Jurkat, Clone E6-1 (cell line): ENCODE measurements at regions not wholly inside any gene's neighbourhood (a gene's known extent, or its start where the extent isn't known, plus 50 kb on each side); places are given as distances from the start of the nearest gene placed in this dataset.
"Not testable (repeated sequence)": the region's sequence is repeated elsewhere in the genome, so short reads cannot be mapped to it uniquely, and the experiment has no call there.

Experiments
- DNase-seq: peaks from one replicate; pipeline ENCODE4 v3.0.0-alpha.2; 2011; ENCODE audit warnings: low read depth, low spot score
- H3K4me3 ChIP-seq: 2 replicates; pipeline ENCODE4 v1.5.1; 2011; ENCODE audit warnings: mild to moderate bottlenecking, low read length, control low read depth, moderate library complexity

DNA sequence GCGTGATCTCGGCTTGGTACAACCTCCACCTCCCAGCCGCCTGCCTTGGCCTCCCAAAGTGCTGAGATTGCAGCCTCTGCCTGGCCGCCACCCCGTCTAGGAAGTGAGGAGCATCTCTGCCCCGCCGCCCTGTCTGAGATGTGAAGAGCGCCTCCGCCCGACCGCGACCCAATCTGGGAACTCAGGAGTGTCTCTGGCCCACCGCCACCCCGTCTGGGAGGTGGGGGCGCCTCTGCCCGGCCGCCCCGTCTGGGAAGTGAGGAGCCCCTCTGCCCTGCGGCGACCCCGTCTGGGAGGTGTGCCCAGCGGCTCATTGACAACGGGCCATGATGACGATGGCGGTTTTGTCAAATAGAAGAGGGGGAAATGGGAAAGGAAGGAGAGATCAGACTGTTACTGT is 591.2 kb downstream of the KCTD12 start:
- H3K4me3 ChIP-seq, DNase-seq: not testable (repeated sequence)

DNA sequence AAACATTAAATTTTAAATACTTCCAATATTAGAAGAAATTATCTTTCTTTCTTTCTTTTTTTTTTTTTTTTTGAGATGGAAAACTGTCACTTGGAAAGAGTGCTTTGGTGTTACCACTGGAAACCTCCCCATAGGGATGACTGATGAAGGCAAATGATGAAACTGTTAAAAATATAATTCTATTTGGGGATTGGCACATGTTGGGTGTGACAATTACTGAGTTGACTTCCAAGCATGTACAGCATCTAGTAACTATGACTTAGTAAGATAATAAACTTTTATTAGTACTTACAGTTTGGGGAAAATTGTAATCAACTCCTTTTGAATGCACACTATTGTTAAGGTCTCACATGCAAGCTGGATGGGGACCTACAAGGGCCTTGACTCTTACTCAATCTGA is 592.5 kb downstream of the KCTD12 start:
- DNase-seq, result no peak
- H3K4me3 ChIP-seq, result no peak overlapping the region

DNA sequence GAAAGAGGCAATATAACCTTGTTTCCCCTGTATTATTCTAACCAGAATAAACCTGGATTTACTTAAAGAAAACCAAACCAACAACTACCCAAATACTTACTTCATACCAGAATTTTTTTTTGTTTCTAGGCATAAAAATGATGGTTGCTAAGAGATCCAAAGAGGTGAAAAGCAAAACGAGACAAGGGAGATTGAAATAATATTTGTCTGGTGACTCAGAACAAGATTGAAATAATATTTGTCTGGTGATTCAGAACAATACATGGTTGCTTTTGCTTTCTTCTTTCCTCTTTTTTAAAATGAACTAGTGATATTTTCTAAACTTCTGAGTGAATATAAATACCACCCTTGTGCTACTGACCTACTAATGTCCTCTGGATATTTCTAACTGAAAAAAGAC is 592.9 kb downstream of the KCTD12 start:
- DNase-seq, result no peak

DNA sequence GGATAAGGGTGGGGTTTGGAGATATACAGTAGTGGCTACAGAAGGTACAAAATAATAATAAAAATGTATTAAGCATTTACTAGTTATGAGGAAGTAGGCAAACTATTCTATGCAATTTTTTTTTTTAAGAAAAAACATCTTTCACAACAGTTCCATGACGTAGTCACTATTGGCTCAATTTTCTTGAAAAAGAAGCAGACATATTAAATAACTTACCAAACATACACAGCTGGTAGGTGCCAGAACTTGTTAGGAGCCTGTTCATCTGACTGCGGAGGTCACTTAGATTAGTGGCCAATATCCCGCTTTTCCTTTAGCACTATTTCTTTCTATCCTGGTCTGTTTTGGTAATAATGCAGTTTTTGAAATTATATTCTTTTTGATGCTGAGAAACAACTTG is 593.5 kb downstream of the KCTD12 start:
- DNase-seq, result no peak
- no peak overlapping the region for H3K4me3 ChIP-seq

More for the DNA sequence above, 592.9 kb downstream of the KCTD12 start:
- H3K4me3 ChIP-seq, result no peak overlapping the region

DNA sequence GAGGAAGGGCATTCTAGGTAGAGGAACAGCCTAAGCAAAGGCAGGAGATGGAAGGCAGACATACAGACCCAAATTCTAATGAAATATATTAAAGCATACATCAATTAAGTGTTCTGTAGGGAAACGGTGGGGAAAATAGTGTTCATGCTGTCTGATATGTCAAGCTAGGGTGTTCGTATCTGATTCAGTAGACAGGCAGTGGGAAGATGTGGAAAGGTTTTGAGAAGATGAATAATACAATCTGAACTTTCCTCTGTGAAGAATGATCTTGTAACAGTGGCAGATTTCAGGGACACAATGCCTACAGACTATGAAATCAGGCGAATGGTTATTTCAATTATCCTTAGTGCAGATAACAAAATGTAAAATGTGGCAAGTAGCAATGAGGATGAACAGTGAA is 594.2 kb downstream of the KCTD12 start:
- H3K4me3 ChIP-seq, result no peak overlapping the region
- DNase-seq, result no peak

DNA sequence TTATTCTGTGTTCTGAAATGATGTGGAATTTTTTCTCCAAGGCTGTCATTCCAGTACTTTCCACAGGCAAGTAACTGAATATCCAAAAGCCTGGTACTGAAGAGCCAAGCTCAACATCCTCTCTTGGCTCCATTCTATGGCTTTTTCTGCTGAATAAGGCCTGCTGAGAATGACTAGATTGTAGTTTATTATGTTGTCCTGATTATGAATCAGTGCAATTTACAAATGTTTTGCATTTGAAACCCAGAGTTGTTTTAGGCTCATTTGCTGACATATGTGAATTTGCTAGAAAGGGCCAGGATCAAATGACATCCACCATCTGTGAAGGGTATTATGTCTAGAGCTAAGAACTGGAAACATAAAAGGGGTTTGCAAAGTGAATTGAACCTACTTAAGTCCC is 596.6 kb downstream of the KCTD12 start:
- DNase-seq, result no peak
- no peak overlapping the region for H3K4me3 ChIP-seq

DNA sequence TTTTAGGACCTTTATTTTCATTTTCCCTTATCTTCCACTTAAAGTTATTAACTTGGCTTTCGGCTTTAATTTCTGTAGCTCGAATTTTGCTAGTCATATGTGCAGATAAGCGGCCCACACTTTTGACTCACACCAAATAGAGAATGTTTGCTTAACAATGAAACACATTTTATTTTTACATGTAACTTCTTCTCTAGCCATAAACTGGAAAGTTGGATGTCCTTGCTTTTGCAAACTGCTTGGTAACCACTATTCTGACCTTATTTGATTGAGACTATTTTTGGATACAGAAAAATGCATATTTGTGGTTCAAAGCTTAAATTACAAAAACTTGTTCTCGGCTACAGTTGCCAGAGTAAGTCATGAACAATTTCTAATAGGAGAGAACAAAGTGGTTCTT is 600.0 kb downstream of the KCTD12 start:
- H3K4me3 ChIP-seq, result no peak overlapping the region
- DNase-seq, result no peak

DNA sequence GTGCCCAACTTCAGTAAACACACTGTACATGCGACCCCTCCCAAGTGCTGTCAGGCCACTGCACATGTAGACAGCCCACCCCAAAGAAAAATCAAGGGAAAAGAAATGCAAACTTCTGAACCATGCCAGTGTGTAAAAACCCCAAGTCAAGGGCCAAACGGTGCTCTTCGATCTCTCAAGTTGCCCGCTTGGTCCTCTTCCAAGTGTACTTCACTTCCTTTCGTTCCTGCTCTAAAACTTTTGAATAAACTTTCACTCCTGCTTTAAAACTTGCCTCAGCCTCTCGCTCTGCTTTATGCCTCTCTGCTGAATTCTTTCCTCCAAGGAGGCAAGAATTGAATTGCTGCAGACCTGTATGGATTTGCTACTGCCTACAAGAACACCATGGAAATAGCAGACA is 600.7 kb downstream of the KCTD12 start:
- no peak for DNase-seq
- H3K4me3 ChIP-seq, result no peak overlapping the region

DNA sequence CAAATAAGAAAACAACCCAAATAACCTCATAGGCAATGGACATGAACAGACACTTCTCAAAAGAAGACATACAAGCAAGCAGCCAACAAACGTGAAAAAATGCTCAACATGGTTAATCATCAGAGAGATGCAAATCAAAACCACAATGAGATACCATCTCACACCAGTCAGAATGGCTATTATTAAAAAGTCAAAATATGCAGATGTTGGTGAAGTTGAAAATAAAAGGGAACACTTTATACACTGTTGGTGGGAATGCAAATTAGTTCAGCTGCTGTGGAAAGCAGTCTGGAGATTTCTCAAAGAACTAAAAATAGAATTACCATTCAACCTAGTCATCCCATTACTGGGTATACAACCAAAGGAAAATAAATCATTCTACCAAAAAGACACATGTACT is 606.4 kb downstream of the KCTD12 start:
- not testable (repeated sequence) for H3K4me3 ChIP-seq, DNase-seq

DNA sequence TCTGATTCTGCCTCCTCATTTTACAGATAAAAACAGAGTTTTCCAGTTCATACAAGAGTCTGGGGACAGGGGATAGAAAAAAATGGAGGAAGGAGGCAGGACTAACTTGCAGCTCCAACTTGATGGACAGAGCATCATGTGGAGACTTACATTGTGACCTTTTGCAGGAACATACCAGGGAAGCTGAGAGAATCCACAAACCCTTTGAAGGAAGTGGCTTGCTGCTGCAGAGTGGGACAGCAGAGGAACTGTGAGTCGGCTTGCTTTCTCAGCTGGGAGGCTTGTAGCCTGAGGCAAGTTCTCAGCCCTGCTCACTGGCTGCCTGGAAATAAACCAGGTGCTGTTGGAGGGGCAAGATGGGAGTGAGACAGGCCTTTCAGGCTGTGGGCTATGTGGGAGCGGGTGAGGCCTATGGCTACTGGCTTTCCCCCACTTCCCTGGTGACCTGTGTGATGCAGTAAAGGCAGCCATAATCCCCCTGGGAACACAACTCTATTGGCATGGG is 614.4 kb downstream of the KCTD12 start:
- no peak for DNase-seq
- H3K4me3 ChIP-seq, result no peak overlapping the region

DNA sequence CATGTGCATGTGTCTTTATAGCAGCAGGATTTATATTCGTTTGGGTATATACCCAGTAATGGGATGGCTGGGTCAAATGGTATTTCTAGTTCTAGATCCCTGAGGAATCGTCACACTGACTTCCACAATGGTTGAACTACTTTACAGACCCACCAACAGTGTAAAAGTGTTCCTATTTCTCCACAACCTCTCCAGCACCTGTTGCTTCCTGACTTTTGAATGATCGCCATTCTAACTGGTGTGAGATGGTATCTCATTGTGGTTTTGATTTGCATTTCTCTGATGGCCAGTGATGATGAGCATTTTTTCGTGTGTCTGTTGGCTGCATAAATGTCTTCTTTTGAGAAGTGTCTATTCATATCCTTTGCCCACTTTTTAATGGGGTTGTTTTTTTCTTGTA is 617.9 kb downstream of the KCTD12 start:
- not testable (repeated sequence) for DNase-seq, H3K4me3 ChIP-seq

DNA sequence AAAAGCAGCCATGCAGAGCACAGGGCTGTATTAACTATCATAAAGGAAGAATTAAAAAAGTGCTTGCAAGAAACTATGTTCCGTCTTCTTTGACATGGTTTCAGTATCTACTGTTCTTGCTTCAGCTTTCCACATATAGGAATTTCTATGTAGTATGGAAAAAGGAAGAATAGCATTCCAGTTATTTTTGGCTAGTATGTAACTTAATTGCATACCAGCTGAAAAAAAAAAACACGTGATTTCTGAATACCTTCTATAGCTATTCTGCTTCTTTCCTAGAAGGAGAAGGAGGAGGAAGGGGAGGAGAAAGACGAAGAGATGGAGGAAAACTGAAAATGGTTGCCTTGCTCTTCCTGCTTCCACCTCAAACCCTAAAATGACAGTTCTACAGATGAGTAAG is 619.0 kb downstream of the KCTD12 start:
- DNase-seq, result no peak
- no peak overlapping the region for H3K4me3 ChIP-seq

DNA sequence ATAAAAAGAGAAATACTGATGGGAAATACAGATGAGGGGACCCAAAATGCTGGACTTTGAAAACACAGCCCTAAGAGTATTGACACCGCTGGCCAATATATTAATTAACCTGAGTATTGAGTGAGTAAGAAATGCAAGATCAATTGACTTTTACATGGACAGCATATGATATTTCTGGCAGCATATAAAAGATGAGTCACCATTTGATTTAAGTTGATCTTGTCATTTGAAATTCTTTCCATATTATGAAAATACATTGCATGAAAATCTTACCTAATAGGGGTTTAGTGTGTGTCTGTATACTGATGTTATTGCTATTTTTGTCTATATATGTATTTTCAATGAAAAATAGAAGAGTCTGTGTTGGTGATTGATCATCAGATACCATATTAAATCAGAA is 619.6 kb downstream of the KCTD12 start:
- no peak overlapping the region for H3K4me3 ChIP-seq
- no peak for DNase-seq

DNA sequence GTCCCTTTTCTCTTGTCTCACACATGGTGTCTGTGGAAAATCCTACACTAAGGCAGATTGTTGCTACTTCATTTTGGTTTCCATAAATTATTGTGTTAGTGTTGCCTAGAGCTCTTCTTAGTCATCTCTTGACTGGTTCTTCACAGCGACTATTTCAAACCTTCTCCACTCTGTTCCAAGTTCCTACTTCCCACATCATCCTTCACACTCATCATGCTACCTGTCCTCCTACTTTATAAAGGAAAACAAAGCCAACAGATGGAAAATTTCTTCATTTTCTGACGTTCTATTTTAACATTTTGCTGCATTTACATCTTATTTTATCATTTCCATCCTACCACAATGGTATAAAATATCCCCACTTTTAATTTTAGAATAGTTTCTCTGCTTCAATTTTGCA is 614.1 kb downstream of the LMO7 start:
- DNase-seq, result no peak
- H3K4me3 ChIP-seq, result no peak overlapping the region

DNA sequence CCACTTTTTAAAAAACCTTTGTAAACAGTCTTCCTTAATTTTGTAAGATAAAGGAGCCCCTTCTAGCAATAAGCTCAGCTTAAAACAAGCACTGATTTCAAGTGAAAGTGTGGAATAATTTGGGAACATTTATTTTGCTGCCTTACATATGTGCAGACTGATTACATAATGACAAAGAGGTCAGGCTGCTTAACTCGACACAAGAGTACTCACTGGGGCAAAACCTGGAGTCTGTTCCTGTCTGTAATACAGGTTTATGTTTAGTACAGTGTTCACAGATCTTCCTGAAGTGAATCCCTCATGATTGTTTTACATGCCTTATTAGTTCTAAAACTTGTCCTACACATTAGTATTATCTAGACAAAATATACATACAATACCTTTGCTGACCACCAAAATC is 609.8 kb downstream of the LMO7 start:
- H3K4me3 ChIP-seq, result no peak overlapping the region
- DNase-seq, result no peak

DNA sequence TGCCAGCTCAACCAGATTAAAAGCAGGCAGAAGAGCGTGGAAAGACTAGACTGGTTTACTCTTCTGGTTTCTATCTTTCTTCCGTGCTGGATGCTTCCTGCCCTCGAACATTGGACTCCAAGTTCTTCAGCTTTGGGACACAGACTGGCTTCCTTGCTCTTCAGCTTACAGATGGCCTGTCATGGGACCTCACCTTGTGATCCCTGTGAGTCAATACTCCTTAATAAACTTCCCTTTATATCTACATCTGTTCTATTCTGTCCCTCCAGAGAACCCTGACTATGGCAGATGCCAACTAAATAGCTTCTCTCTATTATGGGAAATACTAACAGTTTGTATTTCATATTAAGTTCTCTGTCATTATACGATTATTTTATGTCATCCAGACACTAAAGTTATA is 609.1 kb downstream of the LMO7 start:
- no peak for DNase-seq
- no peak overlapping the region for H3K4me3 ChIP-seq

DNA sequence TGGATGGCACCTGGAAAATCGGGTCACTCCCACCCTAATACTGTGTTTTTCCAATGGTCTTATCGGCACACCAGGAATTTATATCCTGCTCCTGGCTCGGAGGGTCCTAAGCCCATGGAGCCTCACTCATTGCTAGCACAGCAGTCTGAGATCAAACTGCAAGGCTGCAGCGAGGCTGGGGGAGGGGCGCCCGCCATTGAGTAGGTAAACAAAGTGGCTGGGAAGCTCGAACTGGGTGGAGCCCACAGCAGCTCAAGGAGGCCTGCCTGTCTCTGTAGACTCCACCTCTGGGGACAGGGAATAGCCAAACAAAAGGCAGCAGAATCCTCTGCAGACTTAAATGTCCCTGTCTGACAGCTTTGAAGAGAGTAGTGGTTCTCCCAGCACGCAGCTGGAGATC is 607.0 kb downstream of the LMO7 start:
- H3K4me3 ChIP-seq, DNase-seq: not testable (repeated sequence)

DNA sequence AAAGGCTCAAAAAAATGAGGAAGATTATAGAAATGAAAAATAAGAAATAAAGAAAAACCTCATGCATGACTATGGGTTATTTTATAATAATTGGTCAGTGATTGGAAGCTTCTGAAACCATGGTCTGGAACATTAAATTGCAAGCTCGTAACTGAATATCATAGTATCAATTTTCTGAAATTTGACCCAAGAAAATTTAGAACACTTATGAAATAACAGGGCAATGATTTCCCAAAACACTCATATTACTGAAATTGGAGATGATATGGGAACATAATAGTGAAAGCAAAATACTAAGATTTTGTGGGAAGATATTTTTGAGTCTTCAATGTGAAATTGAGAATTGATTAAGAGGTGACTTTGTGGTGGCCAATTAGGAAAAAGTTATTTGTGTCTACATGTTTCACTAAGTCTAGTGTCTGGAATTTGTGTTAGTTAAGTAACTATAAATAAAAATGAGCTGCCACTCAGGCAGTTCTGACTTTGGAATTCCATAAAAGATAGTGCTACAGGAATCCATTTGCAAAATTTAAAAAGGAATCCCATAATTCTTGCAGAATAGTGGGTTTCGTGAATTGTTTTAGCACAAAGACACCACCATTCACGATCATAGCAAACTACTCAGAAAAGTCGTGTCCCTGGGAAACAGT is 603.0 kb downstream of the LMO7 start:
- no peak overlapping the region for H3K4me3 ChIP-seq
- no peak for DNase-seq

DNA sequence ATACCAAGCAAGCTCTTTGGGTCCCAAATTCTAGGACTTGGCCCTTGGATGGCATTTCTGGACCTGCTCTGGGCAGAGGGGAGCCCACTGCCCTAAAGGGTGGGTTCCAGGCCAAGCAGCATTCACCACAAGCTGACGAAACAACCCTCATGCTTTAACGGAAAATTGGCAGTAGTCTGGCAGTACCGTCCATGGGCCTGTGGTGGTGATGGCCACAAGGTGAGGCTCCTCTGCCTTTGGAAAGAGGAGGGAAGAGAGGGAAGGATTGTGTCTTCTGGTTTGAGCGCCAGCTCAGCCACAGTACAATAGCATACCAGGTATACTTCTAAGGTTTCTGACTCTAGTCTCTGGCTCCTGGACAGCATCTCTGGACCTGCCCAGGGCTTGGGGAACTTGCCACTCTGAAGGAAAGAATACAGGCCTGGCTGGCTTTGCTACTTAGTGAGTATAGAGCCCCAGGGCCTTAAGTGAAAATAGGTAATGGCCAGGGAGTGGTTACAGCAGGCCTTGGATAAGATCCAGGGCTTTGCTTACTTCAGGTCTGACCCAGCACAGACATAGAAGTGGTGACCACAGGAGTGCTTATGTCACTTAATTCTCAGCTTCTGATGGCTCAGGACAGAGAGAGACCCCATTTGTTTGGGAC is 595.5 kb downstream of the LMO7 start:
- no peak for DNase-seq
- H3K4me3 ChIP-seq, result no peak overlapping the region

DNA sequence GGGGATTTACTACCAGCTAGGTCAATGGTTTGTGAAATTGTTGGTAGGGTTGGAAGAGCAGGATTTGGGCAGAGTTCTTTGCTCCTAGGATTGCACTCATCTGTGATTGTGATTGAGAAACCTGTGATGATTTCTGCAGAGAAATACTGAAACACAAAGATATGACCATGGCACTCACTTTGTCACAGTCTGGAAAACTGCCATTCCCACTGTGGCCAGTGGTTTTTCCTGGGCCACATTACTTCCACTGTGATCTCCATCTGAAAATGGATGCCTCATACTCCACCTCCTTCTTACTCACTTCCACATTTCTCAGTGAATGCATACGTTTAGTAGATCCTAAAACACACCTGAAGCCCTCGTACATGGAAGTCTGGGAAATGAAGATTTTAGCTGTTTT is 593.2 kb downstream of the LMO7 start:
- no peak overlapping the region for H3K4me3 ChIP-seq
- no peak for DNase-seq

DNA sequence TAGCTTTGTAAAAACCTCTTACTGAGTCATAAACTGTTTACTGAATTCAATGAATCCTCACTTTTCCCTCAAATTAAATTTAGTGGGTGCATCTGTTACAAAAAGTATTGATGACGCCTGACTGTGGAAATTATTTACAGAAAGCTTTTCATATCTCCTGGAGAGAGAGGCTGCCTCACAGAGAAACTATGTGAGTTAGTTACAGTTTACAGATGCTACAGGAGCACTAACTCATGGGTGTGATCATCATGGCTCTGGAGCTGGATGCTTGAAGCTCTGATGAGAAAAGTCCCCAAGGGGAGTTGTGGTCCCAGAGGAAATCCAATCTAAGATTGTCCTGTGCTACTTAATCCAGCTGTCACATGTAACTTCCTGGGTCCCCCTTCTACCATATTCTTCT is 590.8 kb downstream of the LMO7 start:
- DNase-seq, result no peak
- no peak overlapping the region for H3K4me3 ChIP-seq
